PFSK-1 (cell line): ENCODE measurements at regions not wholly inside any gene's neighbourhood (a gene's known extent, or its start where the extent isn't known, plus 50 kb on each side); places are given as distances from the start of the nearest gene placed in this dataset.

Experiments
- FOXP2 ChIP-seq: optimal IDR thresholded peaks from 2 replicates; pipeline ENCODE3; 2011; ENCODE audit warnings: borderline replicate concordance, control low read depth, inconsistent platforms; ENCODE audit not compliant: insufficient read depth; ENCODE audit errors: extremely low read length, extremely low read depth
- POLR2AphosphoS5 ChIP-seq: IDR thresholded peaks from 2 replicates; pipeline ENCODE4 v1.6.1; 2012; ENCODE audit warnings: low read depth, mild to moderate bottlenecking, control low read depth, low read length, moderate library complexity
- SIN3A ChIP-seq: IDR thresholded peaks from 2 replicates; pipeline ENCODE4 v1.6.1; 2012; ENCODE audit warnings: mild to moderate bottlenecking, low read length, moderate library complexity, borderline replicate concordance; ENCODE audit not compliant: insufficient read depth
- TAF1 ChIP-seq: IDR thresholded peaks from 2 replicates; pipeline ENCODE4 v1.6.1; 2012; ENCODE audit warnings: low read length, control low read depth, borderline replicate concordance; ENCODE audit not compliant: insufficient read depth
- TF ChIP-seq, protein P1 (sequence below), 2 experiments: IDR thresholded peaks; 2 replicates each; pipeline versions ENCODE4 v1.6.1 to v1.8.0; 2011 to 2012; ENCODE audit warnings: low read depth in 2 of 2, low read length in 2 of 2, control low read depth in 1 of 2, inconsistent platforms in 1 of 2, mild to moderate bottlenecking in 1 of 2, moderate library complexity in 1 of 2; ENCODE audit not compliant: insufficient read depth in 1 of 2

DNA sequence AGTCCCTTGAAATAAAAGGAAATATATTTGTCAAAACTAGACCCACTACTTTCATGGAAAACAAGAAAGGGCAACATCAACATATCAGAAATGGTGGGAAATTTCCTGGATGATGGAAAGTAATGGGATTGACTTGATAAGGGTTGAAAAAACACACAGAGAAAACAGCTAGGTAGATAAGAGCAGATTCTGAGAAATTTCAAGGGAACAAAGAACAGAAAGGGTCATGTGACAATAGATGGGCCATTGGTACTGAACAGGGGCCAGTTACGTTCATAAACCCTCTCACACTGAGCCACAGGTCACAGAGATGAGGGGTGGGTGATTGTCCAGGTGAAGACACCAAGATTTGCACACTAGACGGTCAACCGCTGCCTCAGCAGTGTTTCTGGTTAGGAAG is 98.7 kb downstream of the QPCT start:
- no peak for TF ChIP-seq POLR2AphosphoS5
- TF ChIP-seq TAF1 = no peak
- TF ChIP-seq, protein P1, sequence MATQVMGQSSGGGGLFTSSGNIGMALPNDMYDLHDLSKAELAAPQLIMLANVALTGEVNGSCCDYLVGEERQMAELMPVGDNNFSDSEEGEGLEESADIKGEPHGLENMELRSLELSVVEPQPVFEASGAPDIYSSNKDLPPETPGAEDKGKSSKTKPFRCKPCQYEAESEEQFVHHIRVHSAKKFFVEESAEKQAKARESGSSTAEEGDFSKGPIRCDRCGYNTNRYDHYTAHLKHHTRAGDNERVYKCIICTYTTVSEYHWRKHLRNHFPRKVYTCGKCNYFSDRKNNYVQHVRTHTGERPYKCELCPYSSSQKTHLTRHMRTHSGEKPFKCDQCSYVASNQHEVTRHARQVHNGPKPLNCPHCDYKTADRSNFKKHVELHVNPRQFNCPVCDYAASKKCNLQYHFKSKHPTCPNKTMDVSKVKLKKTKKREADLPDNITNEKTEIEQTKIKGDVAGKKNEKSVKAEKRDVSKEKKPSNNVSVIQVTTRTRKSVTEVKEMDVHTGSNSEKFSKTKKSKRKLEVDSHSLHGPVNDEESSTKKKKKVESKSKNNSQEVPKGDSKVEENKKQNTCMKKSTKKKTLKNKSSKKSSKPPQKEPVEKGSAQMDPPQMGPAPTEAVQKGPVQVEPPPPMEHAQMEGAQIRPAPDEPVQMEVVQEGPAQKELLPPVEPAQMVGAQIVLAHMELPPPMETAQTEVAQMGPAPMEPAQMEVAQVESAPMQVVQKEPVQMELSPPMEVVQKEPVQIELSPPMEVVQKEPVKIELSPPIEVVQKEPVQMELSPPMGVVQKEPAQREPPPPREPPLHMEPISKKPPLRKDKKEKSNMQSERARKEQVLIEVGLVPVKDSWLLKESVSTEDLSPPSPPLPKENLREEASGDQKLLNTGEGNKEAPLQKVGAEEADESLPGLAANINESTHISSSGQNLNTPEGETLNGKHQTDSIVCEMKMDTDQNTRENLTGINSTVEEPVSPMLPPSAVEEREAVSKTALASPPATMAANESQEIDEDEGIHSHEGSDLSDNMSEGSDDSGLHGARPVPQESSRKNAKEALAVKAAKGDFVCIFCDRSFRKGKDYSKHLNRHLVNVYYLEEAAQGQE (IDR thresholded peaks at IDR 0.05; ENCODE audit: insufficient read depth in 1 of 2, low read depth in 2 of 2, low read length in 2 of 2) = no peak
- TF ChIP-seq SIN3A = no peak
- TF ChIP-seq FOXP2 = no peak

DNA sequence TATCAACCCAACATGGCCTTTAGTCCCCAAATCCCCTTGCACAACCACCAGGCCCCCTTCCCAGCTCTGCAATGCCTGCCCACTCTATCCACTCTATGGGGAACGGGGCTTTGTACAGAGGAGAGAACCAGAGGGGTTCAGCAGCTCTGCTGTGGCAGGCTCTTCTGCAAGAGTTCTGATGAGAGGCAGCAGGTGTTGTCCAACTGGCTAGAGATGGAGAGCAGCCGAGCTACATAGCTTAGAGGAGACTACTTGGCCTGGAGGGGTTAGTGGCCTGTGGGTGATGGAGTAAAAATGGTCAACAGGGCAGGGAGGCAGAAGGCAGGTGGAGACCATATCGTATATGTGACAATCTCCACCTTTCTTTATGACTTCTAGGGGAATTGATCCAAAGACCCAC is 103.0 kb downstream of the QPCT start:
- no peak for TF ChIP-seq SIN3A
- no peak for TF ChIP-seq POLR2AphosphoS5
- TF ChIP-seq, protein P1 (IDR thresholded peaks at IDR 0.05; ENCODE audit: insufficient read depth in 1 of 2, low read depth in 2 of 2, low read length in 2 of 2) = no peak
- TF ChIP-seq FOXP2 = no peak
- no peak for TF ChIP-seq TAF1

GRCh38 chr2:37448342-37449120 is 104.1 kb downstream of the QPCT start:
- TF ChIP-seq, protein P1 (IDR thresholded peaks at IDR 0.05; ENCODE audit: insufficient read depth in 1 of 2, low read depth in 2 of 2, low read length in 2 of 2) = no peak
- TF ChIP-seq SIN3A (no peak), FOXP2 (no peak), POLR2AphosphoS5 (no peak), TAF1 (no peak)

- peak; percentile 5; the same call in 1 of the 2 replicates for TF ChIP-seq TAF1
- TF ChIP-seq SIN3A = no peak
Measured at GRCh38 chr2:37449761-37450296, 105.4 kb downstream of the QPCT start.

- no peak for TF ChIP-seq POLR2AphosphoS5
- TF ChIP-seq TAF1 = no peak
- TF ChIP-seq SIN3A = no peak
- TF ChIP-seq, protein P1 (IDR thresholded peaks at IDR 0.05; ENCODE audit: insufficient read depth in 1 of 2, low read depth in 2 of 2, low read length in 2 of 2) = no peak
- TF ChIP-seq FOXP2 = no peak
Measured at GRCh38 chr2:37453027-37453426, 108.6 kb downstream of the QPCT start.
